IMR-90 (cell line): ENCODE measurements at regions not wholly inside any gene's neighbourhood (a gene's known extent, or its start where the extent isn't known, plus 50 kb on each side); places are given as distances from the start of the nearest gene placed in this dataset.

Experiments
- ATAC-seq: fragments of 200-7000 bp; cut with Tn5 transposase; 2 replicates; pipeline ENCODE4 v1.9.1; 2020; ENCODE audit warnings: low read depth, mild to moderate bottlenecking, moderate library complexity
- BruUV-seq: library from RNA; stranded (reverse); fragments of 400-500 nt; replicated peaks from 2 replicates; lab custom pipeline; 2021; lab: Mats Ljungman, UMichigan
- CTCF ChIA-PET: fragments of 300-600 bp; formaldehyde crosslinking; extraction: SDS; loops from one replicate; lab custom pipeline; 2021; ENCODE audit warnings: antibody characterized with exemption; lab: Yijun Ruan, JAX
- POLR2A ChIA-PET: fragments of 300-600 bp; sonication (Branson Sonifier 250); formaldehyde crosslinking; loops from one replicate; lab custom pipeline; 2022; ENCODE audit warnings: antibody characterized with exemption; ENCODE audit not compliant: unreplicated experiment; lab: Charles Lee
- DNase-seq: peaks from one replicate; pipeline ENCODE4 v3.0.0; 2013
- H2AFZ ChIP-seq: replicated peaks from 2 replicates; pipeline ENCODE3; 2013; ENCODE audit warnings: low read length, mild to moderate bottlenecking; ENCODE audit not compliant: poor library complexity
- H2AK5ac ChIP-seq: 2 replicates; pipeline ENCODE4 v1.6.1; 2013; ENCODE audit warnings: low read depth, low read length, inconsistent platforms
- H2AK9ac ChIP-seq: replicated peaks from 2 replicates; pipeline ENCODE3; 2013; ENCODE audit warnings: mild to moderate bottlenecking, low read depth, low read length, moderate library complexity; ENCODE audit not compliant: poor library complexity
- H2BK120ac ChIP-seq: 2 replicates; pipeline ENCODE4 v1.6.1; 2013; ENCODE audit warnings: low read depth, low read length, inconsistent platforms
- H2BK15ac ChIP-seq: 3 replicates; pipeline ENCODE4 v1.6.1; 2013; ENCODE audit warnings: low read depth, low read length, inconsistent platforms
- H2BK20ac ChIP-seq: 2 replicates; pipeline ENCODE4 v1.6.1; 2013; ENCODE audit warnings: low read depth, mild to moderate bottlenecking, inconsistent platforms, low read length, moderate library complexity
- H2BK5ac ChIP-seq: 2 replicates; pipeline ENCODE4 v1.6.1; 2013; ENCODE audit warnings: mild to moderate bottlenecking, low read depth, low read length, inconsistent platforms; ENCODE audit not compliant: poor library complexity, severe bottlenecking
- H3K14ac ChIP-seq: replicated peaks from 2 replicates; pipeline ENCODE4 v1.6.1; 2013; ENCODE audit warnings: low read depth, low read length, inconsistent platforms
- H3K18ac ChIP-seq: 2 replicates; pipeline ENCODE4 v1.6.1; 2013; ENCODE audit warnings: low read depth, low read length, control low read depth
- H3K23ac ChIP-seq: 2 replicates; pipeline ENCODE4 v1.6.1; 2013; ENCODE audit warnings: low read depth, low read length, inconsistent platforms
- H3K27ac ChIP-seq: 2 replicates; pipeline ENCODE4 v1.5.1; 2013; ENCODE audit warnings: mild to moderate bottlenecking, control low read depth, low read length; ENCODE audit not compliant: insufficient read depth
- H3K27me3 ChIP-seq: 2 replicates; pipeline ENCODE4 v1.6.1; 2013; ENCODE audit warnings: low read length; ENCODE audit not compliant: control insufficient read depth, insufficient read depth
- H3K36me3 ChIP-seq: 2 replicates; pipeline ENCODE4 v1.6.1; 2013; ENCODE audit warnings: low read length, mixed read lengths; ENCODE audit not compliant: control insufficient read depth, insufficient read depth
- H3K4ac ChIP-seq: 2 replicates; pipeline ENCODE4 v1.6.1; 2013; ENCODE audit warnings: low read depth, low read length, inconsistent platforms
- H3K4me1 ChIP-seq: 2 replicates; pipeline ENCODE4 v1.6.1; 2013; ENCODE audit warnings: low read length, mixed read lengths; ENCODE audit not compliant: control insufficient read depth, insufficient read depth
- H3K4me2 ChIP-seq: 2 replicates; pipeline ENCODE4 v1.6.1; 2013; ENCODE audit warnings: low read depth, mild to moderate bottlenecking, control low read depth, low read length, moderate library complexity
- H3K4me3 ChIP-seq: 2 replicates; pipeline ENCODE4 v1.5.1; 2013; ENCODE audit warnings: low read depth, mild to moderate bottlenecking, control low read depth, low read length, moderate library complexity; ENCODE audit not compliant: insufficient read depth
- H3K56ac ChIP-seq: 2 replicates; pipeline ENCODE4 v1.6.1; 2013; ENCODE audit warnings: low read length, inconsistent platforms; ENCODE audit not compliant: insufficient read depth; ENCODE audit errors: extremely low read depth
- H3K79me1 ChIP-seq, 2 experiments: 2 replicates each; pipeline ENCODE4 v1.6.1; 2013; ENCODE audit warnings: low read length in 2 of 2, inconsistent platforms in 1 of 2, low read depth in 1 of 2
- H3K9ac ChIP-seq: 2 replicates; pipeline ENCODE4 v1.6.1; 2013; ENCODE audit warnings: low read depth, low read length, control low read depth
- H3K9me1 ChIP-seq: 2 replicates; pipeline ENCODE4 v1.6.1; 2013; ENCODE audit warnings: low read length, inconsistent platforms; ENCODE audit not compliant: insufficient read depth
- H3K9me3 ChIP-seq: 2 replicates; pipeline ENCODE4 v1.6.1; 2013; ENCODE audit warnings: low read length; ENCODE audit not compliant: control insufficient read depth, insufficient read depth
- H4K20me1 ChIP-seq: 2 replicates; pipeline ENCODE4 v1.6.1; 2013; ENCODE audit warnings: low read length, inconsistent platforms; ENCODE audit not compliant: insufficient read depth
- H4K5ac ChIP-seq: 2 replicates; pipeline ENCODE4 v1.6.1; 2013; ENCODE audit warnings: mild to moderate bottlenecking, low read depth, low read length, control low read depth
- H4K8ac ChIP-seq, 2 experiments: 2 replicates each; pipeline ENCODE4 v1.6.1; 2013; ENCODE audit warnings: low read depth in 2 of 2, low read length in 2 of 2, control low read depth in 1 of 2, inconsistent platforms in 1 of 2
- H4K91ac ChIP-seq: 2 replicates; pipeline ENCODE4 v1.6.1; 2013; ENCODE audit warnings: low read depth, low read length, inconsistent platforms; ENCODE audit not compliant: insufficient read depth
- BHLHE40 ChIP-seq: fragments of 150-350 bp; IDR thresholded peaks from 2 replicates; pipeline ENCODE4 v1.6.1; 2016; ENCODE audit warnings: mild to moderate bottlenecking, low read depth, low read length
- CEBPB ChIP-seq: IDR thresholded peaks from 2 replicates; pipeline ENCODE4 v1.6.1; 2012; ENCODE audit warnings: low read depth, low read length, improper control_type of control experiment
- CHD1 ChIP-seq: IDR thresholded peaks from 2 replicates; pipeline ENCODE4 v1.6.1; 2012; ENCODE audit warnings: low read depth, low read length, improper control_type of control experiment
- FOS ChIP-seq: fragments of 150-350 bp; IDR thresholded peaks from 2 replicates; pipeline ENCODE4 v1.6.1; 2016; ENCODE audit warnings: low read depth, low read length
- MAFK ChIP-seq: IDR thresholded peaks from 2 replicates; pipeline ENCODE4 v1.6.1; 2012; ENCODE audit warnings: low read depth, low read length, improper control_type of control experiment
- MXI1 ChIP-seq: IDR thresholded peaks from 2 replicates; pipeline ENCODE4 v1.6.1; 2012; ENCODE audit warnings: low read depth, mild to moderate bottlenecking, low read length, moderate library complexity, borderline replicate concordance
- NFE2L2 ChIP-seq: fragments of 150-350 bp; IDR thresholded peaks from 2 replicates; pipeline ENCODE4 v1.6.1; 2016; ENCODE audit warnings: low read depth, mild to moderate bottlenecking, low read length
- POLR2A ChIP-seq: IDR thresholded peaks from 2 replicates; pipeline ENCODE4 v1.6.1; 2012; ENCODE audit warnings: mild to moderate bottlenecking, low read depth, low read length
- RCOR1 ChIP-seq: IDR thresholded peaks from 2 replicates; pipeline ENCODE4 v1.6.1; 2012; ENCODE audit warnings: mild to moderate bottlenecking, low read length, improper control_type of control experiment; ENCODE audit not compliant: insufficient replicate concordance
- RFX5 ChIP-seq: IDR thresholded peaks from 2 replicates; pipeline ENCODE4 v1.8.0; 2012; ENCODE audit warnings: low read depth, mild to moderate bottlenecking, low read length, moderate library complexity
- SMC3 ChIP-seq: fragments of 150-350 bp; IDR thresholded peaks from 2 replicates; pipeline ENCODE4 v1.6.1; 2016; ENCODE audit warnings: low read depth, mild to moderate bottlenecking, antibody characterized with exemption, low read length, moderate library complexity
- WGBS, 2 experiments: methylation state at CpG; one replicate each; pipeline versions ENCODE4 v1.1.5 to v1.1.7; 2013; ENCODE audit warnings: missing lambda C conversion rate in 2 of 2; ENCODE audit not compliant: insufficient read length in 1 of 2; ENCODE audit errors: extremely low coverage in 2 of 2; 5-methylcytosine and 5-hydroxymethylcytosine counted together
- dilution Hi-C: fragments of 300-500 bp; cut with HindIII; formaldehyde crosslinking; loops from one replicate; pipeline ENCODE4 v1.14.3; 2018; ENCODE audit warnings: low sequenced_read_pairs; ENCODE audit not compliant: unreplicated experiment
- in situ Hi-C: fragments of 300-500 bp; cut with MboI; formaldehyde crosslinking; loops from 3 replicates; pipeline ENCODE4 v1.14.3; 2019; ENCODE audit warnings: low sequenced_read_pairs, inconsistent platforms, mixed read lengths
- intact Hi-C: fragments of 100-400 bp; cut with micrococcal nuclease; formaldehyde crosslinking; loops from 2 replicates; pipeline ENCODE4 v1.10.0; 2022
- TF ChIP-seq, protein P1 (sequence below): fragments of 150-350 bp; IDR thresholded peaks from 2 replicates; pipeline ENCODE4 v1.6.1; 2017; ENCODE audit warnings: mild to moderate bottlenecking, antibody characterized with exemption, low read length, low read depth
- TF ChIP-seq, protein P2 (sequence below): conservative IDR thresholded peaks from 2 replicates; pipeline ENCODE4 v1.5.1; 2012; ENCODE audit warnings: mild to moderate bottlenecking, low read depth, low read length, improper control_type of control experiment
- TF ChIP-seq, protein P3 (sequence below): fragments of 150-350 bp; IDR thresholded peaks from 2 replicates; pipeline ENCODE4 v1.6.1; 2016; ENCODE audit warnings: low read depth, mild to moderate bottlenecking, low read length, moderate library complexity, borderline replicate concordance

DNA sequence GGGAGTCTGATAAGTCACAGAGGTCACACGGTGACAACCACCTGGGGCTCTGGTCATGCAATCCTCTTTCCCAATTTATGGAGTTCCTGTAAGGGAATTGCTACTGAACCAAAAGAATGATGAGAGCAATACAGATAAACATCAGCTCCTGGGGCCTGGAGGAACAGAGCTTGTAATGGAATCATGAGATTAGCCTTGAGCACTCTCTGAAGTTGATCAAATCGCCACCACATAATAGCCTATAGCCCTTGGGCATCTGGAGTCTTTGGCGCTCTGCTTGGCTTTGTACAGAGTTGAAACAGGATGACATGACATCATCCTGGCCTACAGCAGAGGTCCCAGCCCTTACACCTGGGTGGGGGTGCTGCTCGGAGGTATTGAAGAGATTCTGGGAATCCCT, 154.3 kb upstream of the DTNBP1 start:
- no peaks in the 10 kb centered on the region for H3K4me1 ChIP-seq
- H3K27me3 ChIP-seq: peaks cover 17% of the 10 kb centered on the region
- no peak overlapping the region for H2BK5ac ChIP-seq
- no peak overlapping the region for H3K4me2 ChIP-seq
- no peak for TF ChIP-seq BHLHE40
- no peak for TF ChIP-seq FOS
- TF ChIP-seq, protein P1, sequence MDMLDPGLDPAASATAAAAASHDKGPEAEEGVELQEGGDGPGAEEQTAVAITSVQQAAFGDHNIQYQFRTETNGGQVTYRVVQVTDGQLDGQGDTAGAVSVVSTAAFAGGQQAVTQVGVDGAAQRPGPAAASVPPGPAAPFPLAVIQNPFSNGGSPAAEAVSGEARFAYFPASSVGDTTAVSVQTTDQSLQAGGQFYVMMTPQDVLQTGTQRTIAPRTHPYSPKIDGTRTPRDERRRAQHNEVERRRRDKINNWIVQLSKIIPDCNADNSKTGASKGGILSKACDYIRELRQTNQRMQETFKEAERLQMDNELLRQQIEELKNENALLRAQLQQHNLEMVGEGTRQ: no peak
- no peak for TF ChIP-seq SMC3
- TF ChIP-seq, protein P2, sequence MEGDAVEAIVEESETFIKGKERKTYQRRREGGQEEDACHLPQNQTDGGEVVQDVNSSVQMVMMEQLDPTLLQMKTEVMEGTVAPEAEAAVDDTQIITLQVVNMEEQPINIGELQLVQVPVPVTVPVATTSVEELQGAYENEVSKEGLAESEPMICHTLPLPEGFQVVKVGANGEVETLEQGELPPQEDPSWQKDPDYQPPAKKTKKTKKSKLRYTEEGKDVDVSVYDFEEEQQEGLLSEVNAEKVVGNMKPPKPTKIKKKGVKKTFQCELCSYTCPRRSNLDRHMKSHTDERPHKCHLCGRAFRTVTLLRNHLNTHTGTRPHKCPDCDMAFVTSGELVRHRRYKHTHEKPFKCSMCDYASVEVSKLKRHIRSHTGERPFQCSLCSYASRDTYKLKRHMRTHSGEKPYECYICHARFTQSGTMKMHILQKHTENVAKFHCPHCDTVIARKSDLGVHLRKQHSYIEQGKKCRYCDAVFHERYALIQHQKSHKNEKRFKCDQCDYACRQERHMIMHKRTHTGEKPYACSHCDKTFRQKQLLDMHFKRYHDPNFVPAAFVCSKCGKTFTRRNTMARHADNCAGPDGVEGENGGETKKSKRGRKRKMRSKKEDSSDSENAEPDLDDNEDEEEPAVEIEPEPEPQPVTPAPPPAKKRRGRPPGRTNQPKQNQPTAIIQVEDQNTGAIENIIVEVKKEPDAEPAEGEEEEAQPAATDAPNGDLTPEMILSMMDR: no peak
- no peak for TF ChIP-seq POLR2A
- no peak for TF ChIP-seq RFX5
- no peak for TF ChIP-seq CEBPB
- no peak for TF ChIP-seq CHD1
- TF ChIP-seq NFE2L2: no peak
- TF ChIP-seq MXI1: no peak
- no peak for TF ChIP-seq MAFK
- TF ChIP-seq RCOR1: no peak
- TF ChIP-seq, protein P3, sequence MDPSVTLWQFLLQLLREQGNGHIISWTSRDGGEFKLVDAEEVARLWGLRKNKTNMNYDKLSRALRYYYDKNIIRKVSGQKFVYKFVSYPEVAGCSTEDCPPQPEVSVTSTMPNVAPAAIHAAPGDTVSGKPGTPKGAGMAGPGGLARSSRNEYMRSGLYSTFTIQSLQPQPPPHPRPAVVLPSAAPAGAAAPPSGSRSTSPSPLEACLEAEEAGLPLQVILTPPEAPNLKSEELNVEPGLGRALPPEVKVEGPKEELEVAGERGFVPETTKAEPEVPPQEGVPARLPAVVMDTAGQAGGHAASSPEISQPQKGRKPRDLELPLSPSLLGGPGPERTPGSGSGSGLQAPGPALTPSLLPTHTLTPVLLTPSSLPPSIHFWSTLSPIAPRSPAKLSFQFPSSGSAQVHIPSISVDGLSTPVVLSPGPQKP: no peak
- no peak overlapping the region for H2BK120ac ChIP-seq
- no peak overlapping the region for H3K56ac ChIP-seq
- no peaks in the 10 kb centered on the region for H3K79me1 ChIP-seq
- no peak overlapping the region for H4K8ac ChIP-seq
- in situ Hi-C loops: no loop called here
- WGBS, 2 experiments: no CpG with 5 or more reads among the region's 4 CpGs
- no peak overlapping the region for H2AK5ac ChIP-seq
- DNase-seq (no peak), ATAC-seq (no peak)
- no peak overlapping the region for H3K9ac ChIP-seq
- no peaks in the 10 kb centered on the region for H3K9me3 ChIP-seq
- no peak overlapping the region for H3K23ac ChIP-seq
- no peak overlapping the region for H2AFZ ChIP-seq
- H3K9me1 ChIP-seq: no peaks in the 10 kb centered on the region
- no peak overlapping the region for H4K91ac ChIP-seq
- no peak overlapping the region for H2BK20ac ChIP-seq
- no peak overlapping the region for H3K14ac ChIP-seq
- dilution Hi-C loops: no loop called here
- ChIA-PET POLR2A (no interaction called here), CTCF (no interaction called here)
- no peak overlapping the region for H2BK15ac ChIP-seq
- H2AK9ac ChIP-seq: no peak overlapping the region
- no peak overlapping the region for H3K4ac ChIP-seq
- no peak overlapping the region for H3K4me3 ChIP-seq
- no TSS peak for BruUV-seq
- no peak overlapping the region for H3K18ac ChIP-seq
- intact Hi-C loops: no loop called here
- no peak overlapping the region for H3K27ac ChIP-seq
- no peaks in the 10 kb centered on the region for H3K36me3 ChIP-seq
- no peaks in the 10 kb centered on the region for H4K20me1 ChIP-seq
- no peak overlapping the region for H4K5ac ChIP-seq
